ENCODE measurements at regions not wholly inside any gene's neighbourhood (a gene's known extent, or its start where the extent isn't known, plus 50 kb on each side); places are given as distances from the start of the nearest gene placed in this dataset.

GRCh38 chr3:80533553-80533952, 765.8 kb upstream of the ROBO1 start:
- Histone ChIP-seq H3K79me2 (ENCODE audit: control insufficient read depth, insufficient read depth, low read length) (no peaks in the 10 kb centered on the region), H3K4me1 (replicated peaks in 1 of 2; ENCODE audit: control insufficient read depth in 2 of 2, insufficient read depth in 2 of 2, low read length in 2 of 2) (no peaks in the 10 kb centered on the region), H3K9ac (ENCODE audit: insufficient read depth in 1 of 2, low read depth in 2 of 2, low read length in 2 of 2) (no peak overlapping the region), H3K27me3 (ENCODE audit: control insufficient read depth in 2 of 2, insufficient read depth in 2 of 2, low read length in 2 of 2) (no peaks in the 10 kb centered on the region), H3K27ac (ENCODE audit: extremely low read depth, low read depth, low read length) (no peak overlapping the region), H3K36me3 (ENCODE audit: control insufficient read depth, insufficient read depth, low read length) (no peaks in the 10 kb centered on the region), H3K4me3 (no peak overlapping the region), H4K20me1 (replicated peaks; ENCODE audit: control insufficient read depth, insufficient read depth, low read length) (no peaks in the 10 kb centered on the region), H3K9me1 (ENCODE audit: control insufficient read depth, insufficient read depth, low read length) (no peaks in the 10 kb centered on the region), H2AFZ (ENCODE audit: low read depth, low read length) (no peak overlapping the region), H3K9me3 (replicated peaks; ENCODE audit: control insufficient read depth, insufficient read depth, low read depth, low read length) (no peaks in the 10 kb centered on the region), H3K4me2 (ENCODE audit: insufficient read depth, low read length) (no peak overlapping the region)
- DNase-seq (ENCODE audit: extremely low read depth in 1 of 4, low spot score in 3 of 4) (no peak), ATAC-seq (no peak), FAIRE-seq (no peak)
- intact Hi-C loops (cut with micrococcal nuclease) = no loop called here
- BruUV-seq (replicated peaks) = no TSS peak
- ChIA-PET CTCF (ENCODE audit: low intra/inter-chr PET ratio) (no interaction called here), POLR2A (no interaction called here)
- 0% methylated on average over 3 of the region's 3 CpGs for WGBS (ENCODE audit: insufficient coverage, low coverage, missing lambda C conversion rate)
- in situ Hi-C loops (cut with MboI) = no loop called here
- no peak for TF ChIP-seq BCLAF1 (IDR thresholded peaks at IDR 0.05; ENCODE audit: borderline replicate concordance in 1 of 2, control insufficient read depth in 1 of 2, low read depth in 2 of 2, low read length in 1 of 2)

- no peak overlapping the region for H2AFZ ChIP-seq (ENCODE audit: low read depth, low read length)
- H3K4me3 ChIP-seq = no peak overlapping the region
- H3K9ac ChIP-seq (ENCODE audit: insufficient read depth in 1 of 2, low read depth in 2 of 2, low read length in 2 of 2) = no peak overlapping the region
- FAIRE-seq (no peak), ATAC-seq (no peak), DNase-seq (ENCODE audit: extremely low read depth in 1 of 4, low spot score in 3 of 4) (no peak)
- CTCF ChIA-PET (ENCODE audit: low intra/inter-chr PET ratio) = no interaction called here
- H3K9me1 ChIP-seq (ENCODE audit: control insufficient read depth, insufficient read depth, low read length) = no peaks in the 10 kb centered on the region
- 4% methylated on average over 3 of the region's 4 CpGs for WGBS (ENCODE audit: insufficient coverage, low coverage, missing lambda C conversion rate)
- in situ Hi-C loops (cut with MboI) = no loop called here
- H3K36me3 ChIP-seq (ENCODE audit: control insufficient read depth, insufficient read depth, low read length) = no peaks in the 10 kb centered on the region
- no peaks in the 10 kb centered on the region for H4K20me1 ChIP-seq (replicated peaks; ENCODE audit: control insufficient read depth, insufficient read depth, low read length)
- no peaks in the 10 kb centered on the region for H3K27me3 ChIP-seq (ENCODE audit: control insufficient read depth in 2 of 2, insufficient read depth in 2 of 2, low read length in 2 of 2)
- intact Hi-C loops (cut with micrococcal nuclease) = no loop called here
- H3K4me1 ChIP-seq (replicated peaks in 1 of 2; ENCODE audit: control insufficient read depth in 2 of 2, insufficient read depth in 2 of 2, low read length in 2 of 2) = no peaks in the 10 kb centered on the region
- BruUV-seq (replicated peaks) = no TSS peak
- POLR2A ChIA-PET = no interaction called here
- H3K79me2 ChIP-seq (ENCODE audit: control insufficient read depth, insufficient read depth, low read length) = no peaks in the 10 kb centered on the region
- H3K4me2 ChIP-seq (ENCODE audit: insufficient read depth, low read length) = no peak overlapping the region
- no peaks in the 10 kb centered on the region for H3K9me3 ChIP-seq (replicated peaks; ENCODE audit: control insufficient read depth, insufficient read depth, low read depth, low read length)
- no peak overlapping the region for H3K27ac ChIP-seq (ENCODE audit: extremely low read depth, low read depth, low read length)
- peak in 1 of 2 experiments; percentile 25; a peak in 1 of 4 replicates for TF ChIP-seq RAD21 (CRISPR knock-in tag; conservative IDR thresholded peaks at IDR 0.05 in 1 of 2, IDR thresholded peaks at IDR 0.05 in 1 of 2)
- no peak for TF ChIP-seq ZNF239 (CRISPR knock-in tag; IDR thresholded peaks at IDR 0.05)
- no peak for TF ChIP-seq ZBTB8A (IDR thresholded peaks at IDR 0.05; ENCODE audit: partially characterized antibody)
- TF ChIP-seq PTTG1 (tag; IDR thresholded peaks at IDR 0.05; ENCODE audit: low read depth) = no peak
- TF ChIP-seq E2F5 (CRISPR knock-in tag; IDR thresholded peaks at IDR 0.05) = no peak
- no peak for TF ChIP-seq ZHX1 (conservative IDR thresholded peaks at IDR 0.05; ENCODE audit: low read length)
- TF ChIP-seq HDAC6 (IDR thresholded peaks at IDR 0.05; ENCODE audit: low read depth, low read length) = no peak
Measured at GRCh38 chr3:80526153-80526552, 758.4 kb upstream of the ROBO1 start.

All from K562 (cell line).